ENCODE measurements at regions not wholly inside any gene's neighbourhood (a gene's known extent, or its start where the extent isn't known, plus 50 kb on each side); places are given as distances from the start of the nearest gene placed in this dataset.

GRCh38 chr14:80415636-80416035, 204.3 kb upstream of the DIO2 start:
- TF ChIP-seq, protein P1, sequence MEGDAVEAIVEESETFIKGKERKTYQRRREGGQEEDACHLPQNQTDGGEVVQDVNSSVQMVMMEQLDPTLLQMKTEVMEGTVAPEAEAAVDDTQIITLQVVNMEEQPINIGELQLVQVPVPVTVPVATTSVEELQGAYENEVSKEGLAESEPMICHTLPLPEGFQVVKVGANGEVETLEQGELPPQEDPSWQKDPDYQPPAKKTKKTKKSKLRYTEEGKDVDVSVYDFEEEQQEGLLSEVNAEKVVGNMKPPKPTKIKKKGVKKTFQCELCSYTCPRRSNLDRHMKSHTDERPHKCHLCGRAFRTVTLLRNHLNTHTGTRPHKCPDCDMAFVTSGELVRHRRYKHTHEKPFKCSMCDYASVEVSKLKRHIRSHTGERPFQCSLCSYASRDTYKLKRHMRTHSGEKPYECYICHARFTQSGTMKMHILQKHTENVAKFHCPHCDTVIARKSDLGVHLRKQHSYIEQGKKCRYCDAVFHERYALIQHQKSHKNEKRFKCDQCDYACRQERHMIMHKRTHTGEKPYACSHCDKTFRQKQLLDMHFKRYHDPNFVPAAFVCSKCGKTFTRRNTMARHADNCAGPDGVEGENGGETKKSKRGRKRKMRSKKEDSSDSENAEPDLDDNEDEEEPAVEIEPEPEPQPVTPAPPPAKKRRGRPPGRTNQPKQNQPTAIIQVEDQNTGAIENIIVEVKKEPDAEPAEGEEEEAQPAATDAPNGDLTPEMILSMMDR (IDR thresholded peaks at IDR 0.05): no peak
- no peak for DNase-seq
- H3K27ac Mint-ChIP-seq: no peak overlapping the region

DNA sequence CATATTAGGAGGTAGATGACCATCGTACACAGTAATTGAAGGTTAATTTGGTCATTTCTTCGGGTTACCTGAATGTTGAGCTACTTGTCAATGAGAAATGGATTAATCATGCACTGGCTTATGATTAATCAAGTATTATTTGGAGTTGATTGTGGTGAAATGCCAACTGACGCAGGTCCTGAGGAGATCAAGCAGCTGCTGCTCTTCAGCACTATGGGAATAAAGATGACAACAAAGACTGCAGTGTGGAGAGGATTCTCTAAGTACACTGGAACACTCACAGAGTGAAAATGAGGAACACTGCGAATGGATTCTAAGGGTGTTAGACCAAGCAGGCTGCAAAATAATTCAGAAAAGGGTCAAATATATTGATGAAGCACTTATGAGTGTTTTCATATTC, 202.8 kb upstream of the DIO2 start:
- Mint-ChIP-seq H3K36me3 (ENCODE audit: low read depth) (no peaks in the 10 kb centered on the region), H3K27me3 (ENCODE audit: insufficient read depth) (no peaks in the 10 kb centered on the region), H3K4me1 (ENCODE audit: low read depth) (no peaks in the 10 kb centered on the region), H3K27ac (no peak overlapping the region), H3K4me3 (no peak overlapping the region), H3K9me3 (no peaks in the 10 kb centered on the region)
- TF ChIP-seq, protein P1 (IDR thresholded peaks at IDR 0.05): no peak
- no peak for DNase-seq

More at GRCh38 chr14:80415636-80416035, 204.3 kb upstream of the DIO2 start:
- no peaks in the 10 kb centered on the region for H3K9me3 Mint-ChIP-seq
- H3K4me3 Mint-ChIP-seq: no peak overlapping the region
- no peaks in the 10 kb centered on the region for H3K27me3 Mint-ChIP-seq (ENCODE audit: insufficient read depth)
- H3K4me1 Mint-ChIP-seq (ENCODE audit: low read depth): no peaks in the 10 kb centered on the region
- H3K36me3 Mint-ChIP-seq (ENCODE audit: low read depth): no peaks in the 10 kb centered on the region

GRCh38 chr14:80404413-80404812, 193.1 kb upstream of the DIO2 start:
- Mint-ChIP-seq H3K27me3 (ENCODE audit: insufficient read depth) (peaks cover 1% of the 10 kb centered on the region; the same call in 1 of the 2 replicates), H3K27ac (no peak overlapping the region), H3K4me3 (no peak overlapping the region), H3K36me3 (ENCODE audit: low read depth) (no peaks in the 10 kb centered on the region), H3K9me3 (no peaks in the 10 kb centered on the region), H3K4me1 (ENCODE audit: low read depth) (no peaks in the 10 kb centered on the region)
- TF ChIP-seq, protein P1 (IDR thresholded peaks at IDR 0.05): no peak
- DNase-seq: no peak

DNA sequence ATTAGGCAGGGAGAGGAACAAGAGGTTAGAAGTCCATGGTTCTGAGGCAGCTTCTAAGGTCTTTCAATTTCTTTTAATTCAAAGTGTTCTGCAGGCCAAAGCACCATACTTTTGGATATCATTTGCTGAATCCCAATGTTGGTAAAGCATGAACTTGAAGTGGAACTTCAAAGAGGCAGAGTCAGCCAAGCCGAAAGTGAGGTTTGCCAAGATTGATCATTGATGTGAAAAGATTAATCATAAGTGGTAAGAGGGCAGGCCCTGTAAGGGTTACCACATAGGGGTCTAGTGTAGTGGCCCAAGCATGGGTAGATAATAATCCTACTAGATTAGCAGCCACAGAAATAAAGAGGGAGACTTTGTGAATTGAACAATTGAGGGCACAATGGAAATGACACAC, 191.7 kb upstream of the DIO2 start:
- TF ChIP-seq, protein P1 (IDR thresholded peaks at IDR 0.05): no peak
- peaks cover 1% of the 10 kb centered on the region; the same call in 1 of the 2 replicates for H3K27me3 Mint-ChIP-seq (ENCODE audit: insufficient read depth)
- H3K36me3 Mint-ChIP-seq (ENCODE audit: low read depth): peaks cover 3% of the 10 kb centered on the region
- no peaks in the 10 kb centered on the region for H3K4me1 Mint-ChIP-seq (ENCODE audit: low read depth)
- no peak overlapping the region for H3K4me3 Mint-ChIP-seq
- DNase-seq: no peak
- H3K27ac Mint-ChIP-seq: no peak overlapping the region
- no peaks in the 10 kb centered on the region; the same call in 1 of the 2 replicates for H3K9me3 Mint-ChIP-seq

DNA sequence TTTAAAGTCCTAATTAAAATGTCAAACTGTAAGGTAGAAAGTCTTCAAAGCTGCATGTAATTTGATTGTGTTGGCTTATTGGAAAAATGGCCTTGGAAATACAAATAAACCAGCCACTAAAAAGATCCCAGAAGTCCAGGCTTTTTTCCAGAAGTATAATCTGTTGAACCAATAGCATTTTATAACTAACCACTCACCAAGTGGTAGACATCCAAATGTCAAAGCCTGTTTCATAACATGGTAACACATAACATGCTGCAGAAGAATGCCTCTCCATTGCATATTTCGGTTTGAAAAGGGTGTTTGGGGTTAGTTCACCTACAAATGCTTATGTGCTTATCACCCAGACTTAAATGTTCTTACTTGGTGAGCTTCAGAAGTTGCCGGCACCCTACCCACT, 183.7 kb upstream of the DIO2 start:
- peaks cover 8% of the 10 kb centered on the region for H3K36me3 Mint-ChIP-seq (ENCODE audit: low read depth)
- no peak for DNase-seq
- TF ChIP-seq, protein P1 (IDR thresholded peaks at IDR 0.05): no peak
- H3K27me3 Mint-ChIP-seq (ENCODE audit: insufficient read depth): no peaks in the 10 kb centered on the region; the same call in 1 of the 2 replicates
- H3K9me3 Mint-ChIP-seq: no peaks in the 10 kb centered on the region; the same call in 1 of the 2 replicates
- H3K27ac Mint-ChIP-seq: no peak overlapping the region
- peaks cover 29% of the 10 kb centered on the region for H3K4me1 Mint-ChIP-seq (ENCODE audit: low read depth)
- no peak overlapping the region for H3K4me3 Mint-ChIP-seq

- TF ChIP-seq, protein P1 (IDR thresholded peaks at IDR 0.05): no peak
- DNase-seq: no peak
- Mint-ChIP-seq H3K9me3 (no peaks in the 10 kb centered on the region; the same call in 1 of the 2 replicates), H3K27ac (no peak overlapping the region), H3K4me3 (no peak overlapping the region), H3K36me3 (ENCODE audit: low read depth) (peaks cover 8% of the 10 kb centered on the region), H3K4me1 (ENCODE audit: low read depth) (peaks cover 41% of the 10 kb centered on the region), H3K27me3 (ENCODE audit: insufficient read depth) (no peaks in the 10 kb centered on the region; the same call in 1 of the 2 replicates)
Measured at GRCh38 chr14:80393766-80394165, 182.5 kb upstream of the DIO2 start.
